WTC11 (cell line): ENCODE measurements at regions not wholly inside any gene's neighbourhood (a gene's known extent, or its start where the extent isn't known, plus 50 kb on each side); places are given as distances from the start of the nearest gene placed in this dataset.

Experiments used
- AR ChIP-seq: fragments of 250-450 bp; sonication (Bioruptor Pico); IDR thresholded peaks from 2 replicates; pipeline ENCODE4 v1.9.0; 2021; ENCODE audit warnings: mild to moderate bottlenecking
- CTCF ChIP-seq: fragments of 200-600 bp; IDR thresholded peaks from 2 replicates; pipeline ENCODE4 v1.8.0; 2022; ENCODE audit warnings: antibody characterized with exemption
- GABPB1 ChIP-seq: sonication (generic); formaldehyde crosslinking; IDR thresholded peaks from 2 replicates; pipeline ENCODE4 v1.8.1; 2023; ENCODE audit warnings: mild to moderate bottlenecking, missing genetic modification reagents
- IRF1 ChIP-seq: sonication (generic); formaldehyde crosslinking; IDR thresholded peaks from 2 replicates; pipeline ENCODE4 v1.8.0; 2023; ENCODE audit warnings: missing genetic modification reagents
- JUN ChIP-seq: sonication (generic); formaldehyde crosslinking; IDR thresholded peaks from 2 replicates; pipeline ENCODE4 v1.8.0; 2023; ENCODE audit warnings: mild to moderate bottlenecking, missing genetic modification reagents
- MAX ChIP-seq: sonication (generic); formaldehyde crosslinking; IDR thresholded peaks from 2 replicates; pipeline ENCODE4 v1.8.0; 2022; ENCODE audit warnings: mild to moderate bottlenecking, missing genetic modification reagents
- NR2C2 ChIP-seq: sonication (generic); formaldehyde crosslinking; IDR thresholded peaks from 2 replicates; pipeline ENCODE4 v1.8.0; 2022; ENCODE audit warnings: mild to moderate bottlenecking, missing genetic modification reagents
- PRRX2 ChIP-seq: fragments of 250-450 bp; sonication (Bioruptor Pico); IDR thresholded peaks from 2 replicates; pipeline ENCODE4 v1.8.0; 2021; ENCODE audit warnings: mild to moderate bottlenecking
- SMAD4 ChIP-seq: sonication (generic); formaldehyde crosslinking; IDR thresholded peaks from 2 replicates; pipeline ENCODE4 v1.8.0; 2022; ENCODE audit warnings: mild to moderate bottlenecking, missing genetic modification reagents
- SP1 ChIP-seq: sonication (generic); formaldehyde crosslinking; conservative IDR thresholded peaks from 2 replicates; pipeline ENCODE4 v1.8.1; 2022; ENCODE audit warnings: missing genetic modification reagents
- STAT6 ChIP-seq: sonication (generic); formaldehyde crosslinking; conservative IDR thresholded peaks from 2 replicates; pipeline ENCODE4 v1.8.1; 2023; ENCODE audit warnings: mild to moderate bottlenecking, low read depth, missing genetic modification reagents, moderate library complexity
- TCF7 ChIP-seq: sonication (generic); formaldehyde crosslinking; IDR thresholded peaks from 2 replicates; pipeline ENCODE4 v1.8.0; 2022; ENCODE audit warnings: mild to moderate bottlenecking, low read depth, missing genetic modification reagents, moderate library complexity
- ZNF219 ChIP-seq: sonication (generic); formaldehyde crosslinking; IDR thresholded peaks from 2 replicates; pipeline ENCODE4 v1.8.0; 2023; ENCODE audit warnings: missing genetic modification reagents, mild to moderate bottlenecking, borderline replicate concordance
- ZNF232 ChIP-seq: sonication (generic); formaldehyde crosslinking; IDR thresholded peaks from 2 replicates; pipeline ENCODE4 v1.8.0; 2022; ENCODE audit warnings: mild to moderate bottlenecking, missing genetic modification reagents

- no peak for TF ChIP-seq AR (CRISPR knock-in tag)
- no peak for TF ChIP-seq SP1 (CRISPR knock-in tag)
- no peak for TF ChIP-seq NR2C2
- TF ChIP-seq CTCF, result no peak
- no peak for TF ChIP-seq JUN
- TF ChIP-seq TCF7, result no peak
- no peak for TF ChIP-seq MAX (CRISPR knock-in tag)
- no peak for TF ChIP-seq STAT6 (CRISPR knock-in tag)
- TF ChIP-seq SMAD4 (CRISPR knock-in tag), result no peak
- no peak for TF ChIP-seq ZNF232
- TF ChIP-seq ZNF219, result no peak
- TF ChIP-seq IRF1 (CRISPR knock-in tag), result no peak
- TF ChIP-seq PRRX2, result no peak
- no peak for TF ChIP-seq GABPB1
Measured at GRCh38 chr7:155928583-155928982, 116.3 kb upstream of the SHH start.
